Tibial nerve (tissue), 4 donors: ENCODE measurements at regions not wholly inside any gene's neighbourhood (a gene's known extent, or its start where the extent isn't known, plus 50 kb on each side); places are given as distances from the start of the nearest gene placed in this dataset.

ENCODE experiments used
- EP300 ChIP-seq, 2 donors: sonication (generic); formaldehyde crosslinking; IDR thresholded peaks; one replicate each; pipeline ENCODE4 v1.6.1; 2017; ENCODE audit warnings: antibody characterized with exemption in 2 of 2, mild to moderate bottlenecking in 1 of 2
- TF ChIP-seq, protein P1 (sequence below), 5 experiments: fragments of 200-600 bp in 3 of 5; fragments of 450-650 bp in 2 of 5; sonication (generic) in 3 of 5; IDR thresholded peaks; one replicate each; pipeline ENCODE4 v1.5.1; 2016 to 2019; ENCODE audit warnings: antibody characterized with exemption in 5 of 5, mild to moderate bottlenecking in 3 of 5, moderate library complexity in 2 of 5

DNA sequence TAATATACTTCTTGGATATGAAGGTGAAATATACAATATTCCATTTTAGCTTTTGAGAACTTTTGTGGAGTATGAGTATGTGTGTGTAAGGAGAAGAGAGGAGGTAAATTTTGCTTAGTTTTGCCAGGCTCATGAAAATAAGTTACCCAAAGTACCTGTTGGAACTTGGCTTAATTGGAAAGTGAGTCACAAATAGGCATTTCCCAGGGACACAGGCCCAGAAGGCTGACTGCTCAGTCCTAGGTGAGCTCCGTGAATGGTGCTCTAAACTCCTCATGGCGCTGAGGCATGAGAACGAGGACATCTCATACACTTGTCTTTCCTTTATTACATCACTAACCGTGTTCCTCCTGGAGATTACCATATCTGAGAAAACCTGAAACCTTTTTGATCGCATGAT, 148.5 kb upstream of the RAB12 start:
- TF ChIP-seq, protein P1, sequence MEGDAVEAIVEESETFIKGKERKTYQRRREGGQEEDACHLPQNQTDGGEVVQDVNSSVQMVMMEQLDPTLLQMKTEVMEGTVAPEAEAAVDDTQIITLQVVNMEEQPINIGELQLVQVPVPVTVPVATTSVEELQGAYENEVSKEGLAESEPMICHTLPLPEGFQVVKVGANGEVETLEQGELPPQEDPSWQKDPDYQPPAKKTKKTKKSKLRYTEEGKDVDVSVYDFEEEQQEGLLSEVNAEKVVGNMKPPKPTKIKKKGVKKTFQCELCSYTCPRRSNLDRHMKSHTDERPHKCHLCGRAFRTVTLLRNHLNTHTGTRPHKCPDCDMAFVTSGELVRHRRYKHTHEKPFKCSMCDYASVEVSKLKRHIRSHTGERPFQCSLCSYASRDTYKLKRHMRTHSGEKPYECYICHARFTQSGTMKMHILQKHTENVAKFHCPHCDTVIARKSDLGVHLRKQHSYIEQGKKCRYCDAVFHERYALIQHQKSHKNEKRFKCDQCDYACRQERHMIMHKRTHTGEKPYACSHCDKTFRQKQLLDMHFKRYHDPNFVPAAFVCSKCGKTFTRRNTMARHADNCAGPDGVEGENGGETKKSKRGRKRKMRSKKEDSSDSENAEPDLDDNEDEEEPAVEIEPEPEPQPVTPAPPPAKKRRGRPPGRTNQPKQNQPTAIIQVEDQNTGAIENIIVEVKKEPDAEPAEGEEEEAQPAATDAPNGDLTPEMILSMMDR (IDR thresholded peaks at IDR 0.05) = no peak
- TF ChIP-seq EP300 (IDR thresholded peaks at IDR 0.05) = no peak
